NCI-H1105 treated with DMSO at 0.1 percent for 48 hours (cell line): ENCODE measurements at regions not wholly inside any gene's neighbourhood (a gene's known extent, or its start where the extent isn't known, plus 50 kb on each side); places are given as distances from the start of the nearest gene placed in this dataset.
A peak's percentile ranks its signal among the peaks of the same experiment; 100 is the strongest.

Source experiments
- DNase-seq: peaks from one replicate; lab custom pipeline; 2025; lab: John Stamatoyannopoulos, UW

GRCh38 chr13:22001336-22001735 lies 330.5 kb downstream of the FGF9 start:
- DNase-seq, result no peak

- DNase-seq, result no peak
Measured at GRCh38 chr13:22002893-22003292, 332.0 kb downstream of the FGF9 start.

- no peak for DNase-seq
Measured at GRCh38 chr13:22009500-22009899, 338.6 kb downstream of the FGF9 start.

GRCh38 chr13:22009937-22010336 lies 339.1 kb downstream of the FGF9 start:
- no peak for DNase-seq

GRCh38 chr13:22012686-22013085 lies 341.8 kb downstream of the FGF9 start:
- DNase-seq, result peak; percentile 25

GRCh38 chr13:22014469-22014868 lies 343.6 kb downstream of the FGF9 start:
- DNase-seq, result no peak

- no peak for DNase-seq
Measured at GRCh38 chr13:22017226-22017625, 346.4 kb downstream of the FGF9 start.

- DNase-seq, result no peak
Measured at GRCh38 chr13:22018076-22018835, 347.4 kb downstream of the FGF9 start.

- no peak for DNase-seq
Measured at GRCh38 chr13:22018836-22019210, 347.9 kb downstream of the FGF9 start.

- no peak for DNase-seq
Measured at GRCh38 chr13:22024381-22024994, 353.6 kb downstream of the FGF9 start.

- no peak for DNase-seq
Measured at GRCh38 chr13:22027566-22027965, 356.7 kb downstream of the FGF9 start.

- DNase-seq, result no peak
Measured at GRCh38 chr13:22028831-22029230, 358.0 kb downstream of the FGF9 start.

- DNase-seq, result no peak
Measured at GRCh38 chr13:22030321-22030720, 359.4 kb downstream of the FGF9 start.

GRCh38 chr13:22031702-22032286 lies 360.9 kb downstream of the FGF9 start:
- DNase-seq, result peak; percentile 12

GRCh38 chr13:22032905-22033304 lies 362.0 kb downstream of the FGF9 start:
- no peak for DNase-seq

GRCh38 chr13:22039961-22040360 lies 369.1 kb downstream of the FGF9 start:
- no peak for DNase-seq

GRCh38 chr13:22040810-22041364 lies 370.0 kb downstream of the FGF9 start:
- DNase-seq, result no peak

- DNase-seq, result no peak
Measured at GRCh38 chr13:22041741-22042140, 370.9 kb downstream of the FGF9 start.

GRCh38 chr13:22047082-22047784 lies 376.4 kb downstream of the FGF9 start:
- no peak for DNase-seq

GRCh38 chr13:22047785-22048104 lies 376.9 kb downstream of the FGF9 start:
- no peak for DNase-seq

- DNase-seq, result peak; percentile 49
Measured at GRCh38 chr13:22049384-22049783, 378.5 kb downstream of the FGF9 start.

GRCh38 chr13:22050951-22051563 lies 380.2 kb downstream of the FGF9 start:
- DNase-seq, result no peak
